ENCODE measurements at regions not wholly inside any gene's neighbourhood (a gene's known extent, or its start where the extent isn't known, plus 50 kb on each side); places are given as distances from the start of the nearest gene placed in this dataset.

- Histone ChIP-seq H3K4me1 (ENCODE audit: control insufficient read depth in 2 of 3, insufficient read depth in 2 of 3, low read depth in 1 of 3, low read length in 3 of 3) (no peaks in the 10 kb centered on the region), H3K9ac (ENCODE audit: low read length in 3 of 3) (no peak overlapping the region), H3K9me3 (ENCODE audit: control insufficient read depth in 2 of 3, insufficient read depth in 1 of 3, low read length in 3 of 3) (no peaks in the 10 kb centered on the region), H3K27me3 (ENCODE audit: control insufficient read depth, insufficient read depth, low read length) (no peaks in the 10 kb centered on the region), H3K4me3 (ENCODE audit: low read length in 3 of 3) (no peak overlapping the region), H3K27ac (ENCODE audit: low read depth in 2 of 2, low read length in 2 of 2) (no peak overlapping the region), H3K36me3 (ENCODE audit: control insufficient read depth in 2 of 3, insufficient read depth in 3 of 3, low read length in 3 of 3) (no peaks in the 10 kb centered on the region)
- DNase-seq: no peak
- intact Hi-C loops (cut with DNase I): no loop called here
- no peak for TF ChIP-seq CTCF (IDR thresholded peaks at IDR 0.05; ENCODE audit: borderline replicate concordance, extremely low read depth, insufficient read depth)
- FAIRE-seq: no peak
These were observed 94.9 kb upstream of the TBX20 start for GRCh38 chr7:35348611-35349400.

- Histone ChIP-seq H3K9ac (ENCODE audit: low read length in 3 of 3) (no peak overlapping the region), H3K9me3 (ENCODE audit: control insufficient read depth in 2 of 3, insufficient read depth in 1 of 3, low read length in 3 of 3) (no peaks in the 10 kb centered on the region), H3K27me3 (ENCODE audit: control insufficient read depth, insufficient read depth, low read length) (no peaks in the 10 kb centered on the region), H3K36me3 (ENCODE audit: control insufficient read depth in 2 of 3, insufficient read depth in 3 of 3, low read length in 3 of 3) (no peaks in the 10 kb centered on the region), H3K27ac (ENCODE audit: low read depth in 2 of 2, low read length in 2 of 2) (no peak overlapping the region), H3K4me3 (ENCODE audit: low read length in 3 of 3) (no peak overlapping the region), H3K4me1 (ENCODE audit: control insufficient read depth in 2 of 3, insufficient read depth in 2 of 3, low read depth in 1 of 3, low read length in 3 of 3) (no peaks in the 10 kb centered on the region)
- TF ChIP-seq CTCF (IDR thresholded peaks at IDR 0.05; ENCODE audit: borderline replicate concordance, extremely low read depth, insufficient read depth): no peak
- intact Hi-C loops (cut with DNase I): no loop called here
- no peak for FAIRE-seq
- DNase-seq: no peak
These were observed 88.9 kb upstream of the TBX20 start for GRCh38 chr7:35342786-35343185.

- H3K36me3 ChIP-seq (ENCODE audit: control insufficient read depth in 2 of 3, insufficient read depth in 3 of 3, low read length in 3 of 3): no peaks in the 10 kb centered on the region
- DNase-seq (no peak), FAIRE-seq (no peak)
- no peak for TF ChIP-seq CTCF (IDR thresholded peaks at IDR 0.05; ENCODE audit: borderline replicate concordance, extremely low read depth, insufficient read depth)
- no peak overlapping the region for H3K27ac ChIP-seq (ENCODE audit: low read depth in 2 of 2, low read length in 2 of 2)
- H3K9ac ChIP-seq (ENCODE audit: low read length in 3 of 3): no peak overlapping the region
- no peaks in the 10 kb centered on the region for H3K27me3 ChIP-seq (ENCODE audit: control insufficient read depth, insufficient read depth, low read length)
- H3K4me3 ChIP-seq (ENCODE audit: low read length in 3 of 3): no peak overlapping the region
- intact Hi-C loops (cut with DNase I): no loop called here
- H3K9me3 ChIP-seq (ENCODE audit: control insufficient read depth in 2 of 3, insufficient read depth in 1 of 3, low read length in 3 of 3): no peaks in the 10 kb centered on the region
- H3K4me1 ChIP-seq (ENCODE audit: control insufficient read depth in 2 of 3, insufficient read depth in 2 of 3, low read depth in 1 of 3, low read length in 3 of 3): no peaks in the 10 kb centered on the region
These were observed 85.9 kb upstream of the TBX20 start for GRCh38 chr7:35339811-35340210.

- intact Hi-C loops (cut with DNase I): no loop called here
- Histone ChIP-seq H3K36me3 (ENCODE audit: control insufficient read depth in 2 of 3, insufficient read depth in 3 of 3, low read length in 3 of 3) (no peaks in the 10 kb centered on the region), H3K27me3 (ENCODE audit: control insufficient read depth, insufficient read depth, low read length) (no peaks in the 10 kb centered on the region), H3K4me1 (ENCODE audit: control insufficient read depth in 2 of 3, insufficient read depth in 2 of 3, low read depth in 1 of 3, low read length in 3 of 3) (no peaks in the 10 kb centered on the region), H3K9ac (ENCODE audit: low read length in 3 of 3) (no peak overlapping the region), H3K27ac (ENCODE audit: low read depth in 2 of 2, low read length in 2 of 2) (no peak overlapping the region), H3K4me3 (ENCODE audit: low read length in 3 of 3) (no peak overlapping the region), H3K9me3 (ENCODE audit: control insufficient read depth in 2 of 3, insufficient read depth in 1 of 3, low read length in 3 of 3) (no peaks in the 10 kb centered on the region)
- DNase-seq (no peak), FAIRE-seq (no peak)
- TF ChIP-seq CTCF (IDR thresholded peaks at IDR 0.05; ENCODE audit: borderline replicate concordance, extremely low read depth, insufficient read depth): no peak
These were observed 82.5 kb upstream of the TBX20 start for GRCh38 chr7:35336444-35336843.
